ENCODE measurements at regions not wholly inside any gene's neighbourhood (a gene's known extent, or its start where the extent isn't known, plus 50 kb on each side); places are given as distances from the start of the nearest gene placed in this dataset.

DNA sequence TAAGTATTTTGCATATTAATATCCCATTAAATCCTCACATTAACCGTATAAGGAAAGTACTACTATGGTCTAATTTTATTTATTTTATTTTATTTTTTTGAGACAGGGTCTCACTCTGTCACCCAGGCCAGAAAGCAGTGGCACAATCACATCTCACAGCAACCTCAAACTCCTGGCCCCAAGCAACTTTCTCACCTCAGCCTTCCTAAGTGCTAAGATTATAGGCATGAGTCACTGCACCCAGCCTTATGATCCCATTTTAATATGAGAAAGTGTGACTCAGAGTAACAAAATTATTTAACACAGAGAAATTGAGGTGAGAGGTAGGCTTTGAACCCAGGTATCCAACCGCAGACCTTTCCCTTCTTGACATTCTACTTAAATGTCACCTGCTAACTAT is 330.0 kb upstream of the POU3F3 start:
- Histone ChIP-seq H3K36me3 (replicated peaks in 1 of 2; ENCODE audit: control insufficient read depth in 1 of 2, insufficient read depth in 2 of 2, low read length in 2 of 2) (no peaks in the 10 kb centered on the region), H2AFZ (ENCODE audit: low read length) (no peak overlapping the region), H3K79me2 (ENCODE audit: insufficient read depth, low read length) (no peaks in the 10 kb centered on the region), H3K4me1 (ENCODE audit: insufficient read depth, low read length) (no peaks in the 10 kb centered on the region), H4K20me1 (ENCODE audit: insufficient read depth, low read length) (no peaks in the 10 kb centered on the region), H3K9ac (ENCODE audit: insufficient read depth, low read depth, low read length) (no peak overlapping the region), H3K27me3 (ENCODE audit: control insufficient read depth in 1 of 2, insufficient read depth in 2 of 2, low read length in 2 of 2) (peaks cover 0 to 16% of the 10 kb centered on the region in 2 experiments; a peak in 1 of 5 replicates), H3K4me3 (replicated peaks in 1 of 3; ENCODE audit: insufficient read depth in 1 of 3, low read depth in 2 of 3, low read length in 3 of 3) (no peak overlapping the region), H3K4me2 (ENCODE audit: low read depth, low read length) (no peak overlapping the region), H3K27ac (ENCODE audit: extremely low read length, insufficient read depth, low read length) (no peak overlapping the region), H3K9me3 (ENCODE audit: low read length) (no peaks in the 10 kb centered on the region)
- in situ Hi-C loops (cut with HindIII; ENCODE audit: extremely low pct_ligation_motif_present, low pct_unique_long_range_greater_than_20kb) (no loop called here), intact Hi-C loops (cut with micrococcal nuclease; ENCODE audit: unreplicated experiment) (loop anchor here (5.0 kb wide), 3 partner anchors 42 to 492 kb away; no protein-coding TSS in a partner anchor)
- FAIRE-seq (no peak), DNase-seq (ENCODE audit: low spot score) (no peak), ATAC-seq (no peak)
- ChIA-PET POLR2A (no interaction called here), CTCF (ENCODE audit: low intra/inter-chr PET ratio, low total read pairs) (no interaction called here)
- BruUV-seq (replicated peaks) = no TSS peak
- 0% methylated on average over 2 of the region's 2 CpGs for WGBS (ENCODE audit: low lambda C conversion rate)
- no peak for TF ChIP-seq ZNF124 (CRISPR knock-in tag; IDR thresholded peaks at IDR 0.05)

DNA sequence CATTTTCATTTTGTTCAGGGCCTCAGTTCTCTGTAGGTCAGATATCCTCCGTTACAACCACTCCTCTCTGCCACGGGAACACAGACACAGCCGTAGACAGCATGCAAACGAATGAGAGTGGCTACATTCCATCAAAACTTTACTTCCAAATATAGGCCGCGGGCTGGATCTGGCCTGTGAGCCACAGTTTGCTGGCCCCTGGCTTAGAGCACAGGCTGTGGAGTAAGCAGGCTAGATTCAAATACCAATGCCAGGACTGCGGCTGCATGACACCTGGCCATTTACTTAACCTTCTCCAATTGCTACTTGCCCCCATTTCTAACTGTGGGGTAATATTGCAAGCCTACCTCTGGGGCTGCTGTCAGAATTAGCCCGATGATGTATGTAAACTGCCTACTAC is 325.8 kb upstream of the POU3F3 start:
- in situ Hi-C loops (cut with HindIII; ENCODE audit: extremely low pct_ligation_motif_present, low pct_unique_long_range_greater_than_20kb) = no loop called here
- H3K36me3 ChIP-seq (replicated peaks in 1 of 2; ENCODE audit: control insufficient read depth in 1 of 2, insufficient read depth in 2 of 2, low read length in 2 of 2) = no peaks in the 10 kb centered on the region
- ATAC-seq = no peak
- H3K27me3 ChIP-seq (ENCODE audit: control insufficient read depth in 1 of 2, insufficient read depth in 2 of 2, low read length in 2 of 2) = peaks cover 0 to 16% of the 10 kb centered on the region in 2 experiments; a peak in 1 of 5 replicates
- no peak overlapping the region for H2AFZ ChIP-seq (ENCODE audit: low read length)
- no peak for DNase-seq (ENCODE audit: low spot score)
- no peaks in the 10 kb centered on the region for H4K20me1 ChIP-seq (ENCODE audit: insufficient read depth, low read length)
- H3K4me3 ChIP-seq (replicated peaks in 1 of 3; ENCODE audit: insufficient read depth in 1 of 3, low read depth in 2 of 3, low read length in 3 of 3) = no peak overlapping the region
- H3K27ac ChIP-seq (ENCODE audit: extremely low read length, insufficient read depth, low read length) = no peak overlapping the region
- no peaks in the 10 kb centered on the region for H3K9me3 ChIP-seq (ENCODE audit: low read length)
- WGBS (ENCODE audit: low lambda C conversion rate) = 7% methylated on average over 8 of the region's 8 CpGs
- POLR2A ChIA-PET = no interaction called here
- no peak for FAIRE-seq
- CTCF ChIA-PET (ENCODE audit: low intra/inter-chr PET ratio, low total read pairs) = no interaction called here
- H3K4me1 ChIP-seq (ENCODE audit: insufficient read depth, low read length) = no peaks in the 10 kb centered on the region
- no peaks in the 10 kb centered on the region for H3K79me2 ChIP-seq (ENCODE audit: insufficient read depth, low read length)
- H3K9ac ChIP-seq (ENCODE audit: insufficient read depth, low read depth, low read length) = no peak overlapping the region
- TF ChIP-seq PAF1 (CRISPR knock-in tag; IDR thresholded peaks at IDR 0.05) (no peak), MAFK (conservative IDR thresholded peaks at IDR 0.05 in 1 of 2, IDR thresholded peaks at IDR 0.05 in 1 of 2; ENCODE audit: low read length in 2 of 2) (no peak), NR2F1 (CRISPR knock-in tag; IDR thresholded peaks at IDR 0.05) (no peak), CHD4 (IDR thresholded peaks at IDR 0.05; ENCODE audit: borderline replicate concordance, low read length) (no peak), SMAD9 (CRISPR knock-in tag; IDR thresholded peaks at IDR 0.05) (no peak), AKAP8 (CRISPR knock-in tag; IDR thresholded peaks at IDR 0.05) (no peak), ZNF775 (CRISPR knock-in tag; IDR thresholded peaks at IDR 0.05; ENCODE audit: borderline replicate concordance) (no peak), ZSCAN31 (CRISPR knock-in tag; IDR thresholded peaks at IDR 0.05; ENCODE audit: low read depth) (no peak)
- TF ChIP-seq, protein P1, sequence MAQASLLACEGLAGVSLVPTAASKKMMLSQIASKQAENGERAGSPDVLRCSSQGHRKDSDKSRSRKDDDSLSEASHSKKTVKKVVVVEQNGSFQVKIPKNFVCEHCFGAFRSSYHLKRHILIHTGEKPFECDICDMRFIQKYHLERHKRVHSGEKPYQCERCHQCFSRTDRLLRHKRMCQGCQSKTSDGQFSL (CRISPR knock-in tag; IDR thresholded peaks at IDR 0.05) = no peak
- TF ChIP-seq, protein P2, sequence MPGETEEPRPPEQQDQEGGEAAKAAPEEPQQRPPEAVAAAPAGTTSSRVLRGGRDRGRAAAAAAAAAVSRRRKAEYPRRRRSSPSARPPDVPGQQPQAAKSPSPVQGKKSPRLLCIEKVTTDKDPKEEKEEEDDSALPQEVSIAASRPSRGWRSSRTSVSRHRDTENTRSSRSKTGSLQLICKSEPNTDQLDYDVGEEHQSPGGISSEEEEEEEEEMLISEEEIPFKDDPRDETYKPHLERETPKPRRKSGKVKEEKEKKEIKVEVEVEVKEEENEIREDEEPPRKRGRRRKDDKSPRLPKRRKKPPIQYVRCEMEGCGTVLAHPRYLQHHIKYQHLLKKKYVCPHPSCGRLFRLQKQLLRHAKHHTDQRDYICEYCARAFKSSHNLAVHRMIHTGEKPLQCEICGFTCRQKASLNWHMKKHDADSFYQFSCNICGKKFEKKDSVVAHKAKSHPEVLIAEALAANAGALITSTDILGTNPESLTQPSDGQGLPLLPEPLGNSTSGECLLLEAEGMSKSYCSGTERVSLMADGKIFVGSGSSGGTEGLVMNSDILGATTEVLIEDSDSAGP (CRISPR knock-in tag; IDR thresholded peaks at IDR 0.05; ENCODE audit: borderline replicate concordance) = no peak
- TF ChIP-seq, protein P3, sequence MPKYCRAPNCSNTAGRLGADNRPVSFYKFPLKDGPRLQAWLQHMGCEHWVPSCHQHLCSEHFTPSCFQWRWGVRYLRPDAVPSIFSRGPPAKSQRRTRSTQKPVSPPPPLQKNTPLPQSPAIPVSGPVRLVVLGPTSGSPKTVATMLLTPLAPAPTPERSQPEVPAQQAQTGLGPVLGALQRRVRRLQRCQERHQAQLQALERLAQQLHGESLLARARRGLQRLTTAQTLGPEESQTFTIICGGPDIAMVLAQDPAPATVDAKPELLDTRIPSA (CRISPR knock-in tag; IDR thresholded peaks at IDR 0.05; ENCODE audit: borderline replicate concordance) = no peak
- intact Hi-C loops (cut with micrococcal nuclease; ENCODE audit: unreplicated experiment) = no loop called here
- no peak overlapping the region for H3K4me2 ChIP-seq (ENCODE audit: low read depth, low read length)
- BruUV-seq (replicated peaks) = no TSS peak

Data from HepG2 (cell line).